HEK293 (cell line): ENCODE measurements at regions not wholly inside any gene's neighbourhood (a gene's known extent, or its start where the extent isn't known, plus 50 kb on each side); places are given as distances from the start of the nearest gene placed in this dataset.

Experiments
- ATF2 ChIP-seq: fragments of 450-650 bp; formaldehyde crosslinking; IDR thresholded peaks from 2 replicates; pipeline ENCODE4 v1.5.1; 2016; ENCODE audit warnings: missing biosample characterization, missing genetic modification characterization, low read depth
- IKZF3 ChIP-seq: fragments of 450-650 bp; IDR thresholded peaks from 2 replicates; pipeline ENCODE4 v1.5.0; 2018; ENCODE audit warnings: missing biosample characterization, mild to moderate bottlenecking, missing genetic modification characterization, moderate library complexity
- KLF9 ChIP-seq: fragments of 450-650 bp; formaldehyde crosslinking; IDR thresholded peaks from 2 replicates; pipeline ENCODE4 v1.5.1; 2016; ENCODE audit warnings: missing biosample characterization, missing genetic modification characterization, low read depth
- MEIS1 ChIP-seq: sonication (generic); formaldehyde crosslinking; IDR thresholded peaks from 2 replicates; pipeline ENCODE4 v1.8.1; 2022; ENCODE audit warnings: missing genetic modification reagents, mild to moderate bottlenecking, borderline replicate concordance
- OVOL3 ChIP-seq: fragments of 450-650 bp; formaldehyde crosslinking; IDR thresholded peaks from 2 replicates; pipeline ENCODE4 v1.5.1; 2016; ENCODE audit warnings: missing biosample characterization, missing genetic modification characterization
- PRDM6 ChIP-seq: fragments of 450-650 bp; formaldehyde crosslinking; IDR thresholded peaks from 2 replicates; pipeline ENCODE4 v1.5.1; 2017; ENCODE audit warnings: missing biosample characterization, missing genetic modification characterization
- REPIN1 ChIP-seq: fragments of 450-650 bp; formaldehyde crosslinking; IDR thresholded peaks from 2 replicates; pipeline ENCODE4 v1.5.1; 2017; ENCODE audit warnings: missing biosample characterization, missing genetic modification characterization, low read depth
- TCF7L2 ChIP-seq: IDR thresholded peaks from 2 replicates; pipeline ENCODE4 v1.6.1; 2011; ENCODE audit warnings: low read depth, mild to moderate bottlenecking, inconsistent platforms, low read length, moderate library complexity, borderline replicate concordance
- ZNF112 ChIP-seq: fragments of 450-650 bp; formaldehyde crosslinking; IDR thresholded peaks from 2 replicates; pipeline ENCODE4 v1.5.0; 2017; ENCODE audit warnings: missing biosample characterization, missing genetic modification characterization
- ZNF114 ChIP-seq: fragments of 450-650 bp; formaldehyde crosslinking; IDR thresholded peaks from 2 replicates; pipeline ENCODE4 v1.5.0; 2017; ENCODE audit warnings: missing biosample characterization, missing genetic modification characterization
- ZNF146 ChIP-seq: fragments of 450-650 bp; formaldehyde crosslinking; IDR thresholded peaks from 2 replicates; pipeline ENCODE4 v1.5.1; 2016; ENCODE audit warnings: missing biosample characterization, missing genetic modification characterization
- ZNF148 ChIP-seq: fragments of 450-650 bp; formaldehyde crosslinking; IDR thresholded peaks from 2 replicates; pipeline ENCODE4 v1.5.0; 2017; ENCODE audit warnings: missing biosample characterization, missing genetic modification characterization, borderline replicate concordance
- ZNF16 ChIP-seq: fragments of 450-650 bp; formaldehyde crosslinking; IDR thresholded peaks from 2 replicates; pipeline ENCODE4 v1.5.1; 2016; ENCODE audit warnings: low read depth, missing biosample characterization, missing genetic modification characterization
- ZNF175 ChIP-seq: fragments of 450-650 bp; formaldehyde crosslinking; IDR thresholded peaks from 2 replicates; pipeline ENCODE4 v1.5.1; 2016; ENCODE audit warnings: missing biosample characterization, missing genetic modification characterization
- ZNF311 ChIP-seq: fragments of 450-650 bp; formaldehyde crosslinking; IDR thresholded peaks from 2 replicates; pipeline ENCODE4 v1.5.1; 2017; ENCODE audit warnings: missing biosample characterization, missing genetic modification characterization, borderline replicate concordance
- ZNF324 ChIP-seq: fragments of 450-650 bp; formaldehyde crosslinking; IDR thresholded peaks from 2 replicates; pipeline ENCODE4 v1.5.1; 2016; ENCODE audit warnings: missing biosample characterization, missing genetic modification characterization
- ZNF350 ChIP-seq: fragments of 450-650 bp; formaldehyde crosslinking; IDR thresholded peaks from 2 replicates; pipeline ENCODE4 v1.5.0; 2017; ENCODE audit warnings: missing biosample characterization, mild to moderate bottlenecking, missing genetic modification characterization
- ZNF449 ChIP-seq: fragments of 450-650 bp; formaldehyde crosslinking; IDR thresholded peaks from 2 replicates; pipeline ENCODE4 v1.5.1; 2017; ENCODE audit warnings: missing biosample characterization, mild to moderate bottlenecking, missing genetic modification characterization, moderate library complexity
- ZNF488 ChIP-seq: fragments of 450-650 bp; formaldehyde crosslinking; IDR thresholded peaks from 2 replicates; pipeline ENCODE4 v1.5.1; 2016; ENCODE audit warnings: missing biosample characterization, missing genetic modification characterization
- ZNF501 ChIP-seq: fragments of 450-650 bp; formaldehyde crosslinking; IDR thresholded peaks from 2 replicates; pipeline ENCODE4 v1.5.1; 2016; ENCODE audit warnings: missing biosample characterization, missing genetic modification characterization
- ZNF530 ChIP-seq: fragments of 450-650 bp; formaldehyde crosslinking; IDR thresholded peaks from 2 replicates; pipeline ENCODE4 v1.5.1; 2016; ENCODE audit warnings: low read depth, missing biosample characterization, missing genetic modification characterization
- ZNF639 ChIP-seq: fragments of 450-650 bp; formaldehyde crosslinking; IDR thresholded peaks from 2 replicates; pipeline ENCODE4 v1.5.1; 2016; ENCODE audit warnings: missing biosample characterization, missing genetic modification characterization
- ZNF660 ChIP-seq: fragments of 450-650 bp; IDR thresholded peaks from 2 replicates; pipeline ENCODE4 v1.5.1; 2018; ENCODE audit warnings: missing biosample characterization, mild to moderate bottlenecking, missing genetic modification characterization
- ZNF843 ChIP-seq: fragments of 450-650 bp; formaldehyde crosslinking; IDR thresholded peaks from 2 replicates; pipeline ENCODE4 v1.5.1; 2016; ENCODE audit warnings: missing biosample characterization, missing genetic modification characterization
- ZXDB ChIP-seq: fragments of 450-650 bp; formaldehyde crosslinking; IDR thresholded peaks from 2 replicates; pipeline ENCODE4 v1.5.1; 2016; ENCODE audit warnings: missing biosample characterization, missing genetic modification characterization
- TF ChIP-seq, protein P1 (sequence below): fragments of 450-650 bp; formaldehyde crosslinking; IDR thresholded peaks from 2 replicates; pipeline ENCODE4 v1.5.1; 2016; ENCODE audit warnings: missing biosample characterization, missing genetic modification characterization

DNA sequence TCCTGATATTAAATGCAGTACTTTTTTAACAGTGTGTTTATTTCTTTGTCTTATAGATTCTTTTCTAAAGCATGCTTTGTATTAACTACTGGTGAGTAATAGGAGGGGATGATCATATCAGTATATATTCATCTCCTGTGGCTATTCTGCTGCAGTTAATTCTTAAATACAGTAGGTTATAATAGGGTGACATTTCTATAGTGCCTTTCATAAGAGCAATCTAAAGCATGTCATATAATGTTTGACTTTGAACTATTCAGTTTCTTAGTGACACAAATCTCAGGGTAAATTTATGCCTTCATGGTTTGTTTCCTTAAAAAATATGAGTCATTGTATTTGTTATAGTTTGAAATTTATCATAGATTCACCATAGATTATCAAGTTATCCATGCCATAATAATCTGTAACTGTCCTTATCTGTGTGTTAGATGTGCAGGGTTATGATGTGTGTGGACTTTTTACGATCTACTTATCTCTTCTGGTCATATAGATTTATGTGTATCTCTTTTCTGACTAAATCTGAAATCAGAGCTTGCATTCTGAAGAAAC, 1019.5 kb downstream of the NR2F1-AS1 start (continued):
- TF ChIP-seq ZXDB (peak; percentile 86), ZNF488 (tag by site-specific recombination) (no peak), ZNF449 (tag by site-specific recombination) (no peak), OVOL3 (tag by site-specific recombination) (peak; percentile 88), ZNF501 (tag by site-specific recombination) (no peak), ZNF324 (no peak), ZNF146 (tag by site-specific recombination) (no peak), IKZF3 (tag by site-specific recombination) (peak; percentile 87), ZNF311 (tag by site-specific recombination) (no peak), ZNF112 (tag by site-specific recombination) (no peak), ZNF530 (tag by site-specific recombination) (no peak), ZNF660 (tag by site-specific recombination) (no peak), MEIS1 (CRISPR knock-in tag) (0 out of 2 replicates have a peak, but pooled peaks have one; percentile 17), ZNF148 (tag by site-specific recombination) (no peak), ZNF843 (peak; percentile 89), PRDM6 (tag by site-specific recombination) (peak; percentile 88), ATF2 (tag by site-specific recombination) (0 out of 2 replicates have a peak, but pooled peaks have one; percentile 18), ZNF350 (tag by site-specific recombination) (no peak), ZNF16 (tag by site-specific recombination) (no peak), ZNF639 (tag by site-specific recombination) (peak; percentile 20; the same call in 1 of the 2 replicates), TCF7L2 (peak; percentile 82), ZNF114 (tag by site-specific recombination) (no peak), ZNF175 (tag by site-specific recombination) (no peak), KLF9 (tag by site-specific recombination) (no peak), REPIN1 (no peak)
- TF ChIP-seq, protein P1, sequence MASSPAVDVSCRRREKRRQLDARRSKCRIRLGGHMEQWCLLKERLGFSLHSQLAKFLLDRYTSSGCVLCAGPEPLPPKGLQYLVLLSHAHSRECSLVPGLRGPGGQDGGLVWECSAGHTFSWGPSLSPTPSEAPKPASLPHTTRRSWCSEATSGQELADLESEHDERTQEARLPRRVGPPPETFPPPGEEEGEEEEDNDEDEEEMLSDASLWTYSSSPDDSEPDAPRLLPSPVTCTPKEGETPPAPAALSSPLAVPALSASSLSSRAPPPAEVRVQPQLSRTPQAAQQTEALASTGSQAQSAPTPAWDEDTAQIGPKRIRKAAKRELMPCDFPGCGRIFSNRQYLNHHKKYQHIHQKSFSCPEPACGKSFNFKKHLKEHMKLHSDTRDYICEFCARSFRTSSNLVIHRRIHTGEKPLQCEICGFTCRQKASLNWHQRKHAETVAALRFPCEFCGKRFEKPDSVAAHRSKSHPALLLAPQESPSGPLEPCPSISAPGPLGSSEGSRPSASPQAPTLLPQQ (tag by site-specific recombination), result no peak
